Hepatocyte (in vitro differentiated cells): ENCODE measurements at regions not wholly inside any gene's neighbourhood (a gene's known extent, or its start where the extent isn't known, plus 50 kb on each side); places are given as distances from the start of the nearest gene placed in this dataset.

Experiments
- EZH2 ChIP-seq: fragments of 200-600 bp; sonication (generic); IDR thresholded peaks from 2 replicates; pipeline ENCODE4 v1.6.1; 2016; ENCODE audit warnings: antibody characterized with exemption, mild to moderate bottlenecking, borderline replicate concordance
- EZH2phosphoT487 ChIP-seq: fragments of 200-600 bp; sonication (generic); IDR thresholded peaks from one replicate; pipeline ENCODE4 v1.6.1; 2018; ENCODE audit warnings: antibody characterized with exemption, mild to moderate bottlenecking, low read depth, moderate library complexity; ENCODE audit not compliant: unreplicated experiment, severe bottlenecking
- TF ChIP-seq, protein P1 (sequence below): fragments of 200-600 bp; sonication (generic); IDR thresholded peaks from 2 replicates; pipeline ENCODE4 v1.5.1; 2016; ENCODE audit warnings: antibody characterized with exemption, mild to moderate bottlenecking; ENCODE audit not compliant: poor library complexity

DNA sequence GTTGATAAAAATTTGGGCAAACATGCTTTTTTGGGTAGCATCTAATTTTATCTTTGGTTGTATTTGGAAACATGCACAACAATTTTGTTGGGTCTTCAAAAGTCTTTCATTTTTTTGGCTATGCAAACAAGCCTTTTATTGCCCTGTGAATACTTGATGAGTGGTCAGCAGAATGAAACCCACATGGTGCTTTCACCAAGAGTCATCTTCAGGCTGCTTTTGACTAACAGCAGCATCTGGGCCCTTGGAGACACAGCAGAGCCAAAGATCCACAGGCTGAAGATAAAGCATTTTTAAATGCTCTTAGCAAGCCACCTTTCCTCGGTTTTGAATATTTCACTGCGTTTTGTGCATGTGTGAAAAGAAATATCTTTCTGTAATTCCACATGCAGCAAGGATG, 154.9 kb downstream of the FGF9 start:
- TF ChIP-seq, protein P1, sequence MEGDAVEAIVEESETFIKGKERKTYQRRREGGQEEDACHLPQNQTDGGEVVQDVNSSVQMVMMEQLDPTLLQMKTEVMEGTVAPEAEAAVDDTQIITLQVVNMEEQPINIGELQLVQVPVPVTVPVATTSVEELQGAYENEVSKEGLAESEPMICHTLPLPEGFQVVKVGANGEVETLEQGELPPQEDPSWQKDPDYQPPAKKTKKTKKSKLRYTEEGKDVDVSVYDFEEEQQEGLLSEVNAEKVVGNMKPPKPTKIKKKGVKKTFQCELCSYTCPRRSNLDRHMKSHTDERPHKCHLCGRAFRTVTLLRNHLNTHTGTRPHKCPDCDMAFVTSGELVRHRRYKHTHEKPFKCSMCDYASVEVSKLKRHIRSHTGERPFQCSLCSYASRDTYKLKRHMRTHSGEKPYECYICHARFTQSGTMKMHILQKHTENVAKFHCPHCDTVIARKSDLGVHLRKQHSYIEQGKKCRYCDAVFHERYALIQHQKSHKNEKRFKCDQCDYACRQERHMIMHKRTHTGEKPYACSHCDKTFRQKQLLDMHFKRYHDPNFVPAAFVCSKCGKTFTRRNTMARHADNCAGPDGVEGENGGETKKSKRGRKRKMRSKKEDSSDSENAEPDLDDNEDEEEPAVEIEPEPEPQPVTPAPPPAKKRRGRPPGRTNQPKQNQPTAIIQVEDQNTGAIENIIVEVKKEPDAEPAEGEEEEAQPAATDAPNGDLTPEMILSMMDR = no peak
- no peak for TF ChIP-seq EZH2phosphoT487
- no peak for TF ChIP-seq EZH2
